HCT116 (cell line): ENCODE measurements at regions not wholly inside any gene's neighbourhood (a gene's known extent, or its start where the extent isn't known, plus 50 kb on each side); places are given as distances from the start of the nearest gene placed in this dataset.
A peak's percentile ranks its signal among the peaks of the same experiment; 100 is the strongest.

Experiments
- ATAC-seq: fragments of 200-7000 bp; cut with Tn5 transposase; 2 replicates; pipeline ENCODE4 v1.9.1; 2020; ENCODE audit warnings: mild to moderate bottlenecking, moderate library complexity
- BruUV-seq: library from RNA; stranded (reverse); fragments of 400-500 nt; replicated peaks from 2 replicates; lab custom pipeline; 2021; lab: Mats Ljungman, UMichigan
- CTCF ChIA-PET: fragments of 300-600 bp; sonication (Branson Sonifier 250); formaldehyde crosslinking; loops from one replicate; lab custom pipeline; 2021; ENCODE audit warnings: antibody characterized with exemption; lab: Charles Lee
- POLR2A ChIA-PET: fragments of 300-600, 350-600 bp; sonication (Branson Sonifier 250); formaldehyde crosslinking; loops from one replicate; lab custom pipeline; 2021; ENCODE audit warnings: antibody characterized with exemption; lab: Charles Lee
- RAD21 ChIA-PET, 2 experiments: fragments of 300-600 bp; sonication (Branson Sonifier 250); formaldehyde crosslinking; loops; one replicate each; lab custom pipeline; 2023; ENCODE audit warnings: low total read pairs in 2 of 2; ENCODE audit not compliant: uncharacterized antibody in 2 of 2, unreplicated experiment in 2 of 2, low non-redundant PET in 1 of 2; lab: Charles Lee
- DNase-seq: peaks from one replicate; pipeline ENCODE4 v3.0.0-alpha.2; 2010; ENCODE audit warnings: low read depth, low spot score
- H2AFZ ChIP-seq: fragments of 200-600 bp; shearing (Covaris generic), sonication (generic); 2 replicates; pipeline ENCODE4 v1.6.1; 2017; ENCODE audit warnings: low read depth, mixed run types, mixed read lengths, antibody characterized with exemption, low read length; ENCODE audit not compliant: poor library complexity, severe bottlenecking
- H3K27ac ChIP-seq: 2 replicates; pipeline ENCODE4 v1.5.1; 2012; ENCODE audit warnings: low read depth, low read length
- H3K27me3 ChIP-seq: fragments of 200-600 bp; sonication (generic); 2 replicates; pipeline ENCODE4 v1.6.1; 2016; ENCODE audit warnings: mixed run types, low read length, mixed read lengths; ENCODE audit not compliant: insufficient read depth
- H3K36me3 ChIP-seq, 2 experiments: fragments of 200-500 bp in 1 of 2; fragments of 200-600 bp in 1 of 2; sonication (Bioruptor generic) in 1 of 2; sonication (generic) in 1 of 2; 2 replicates each; pipeline versions ENCODE4 v1.5.1 to v1.6.1; 2014 to 2016; ENCODE audit warnings: low read length in 2 of 2, inconsistent platforms in 1 of 2, mixed read lengths in 1 of 2, mixed run types in 1 of 2; ENCODE audit not compliant: insufficient read depth in 2 of 2, control insufficient read depth in 1 of 2
- H3K4me1 ChIP-seq, 2 experiments: fragments of 200-600 bp in 1 of 2; sonication (generic) in 1 of 2; 2 replicates each; pipeline versions ENCODE4 v1.5.1 to v1.6.1; 2012 to 2017; ENCODE audit warnings: low read length in 2 of 2, inconsistent platforms in 1 of 2, mild to moderate bottlenecking in 1 of 2, mixed read lengths in 1 of 2, mixed run types in 1 of 2, moderate library complexity in 1 of 2; ENCODE audit not compliant: insufficient read depth in 2 of 2, control insufficient read depth in 1 of 2
- H3K4me2 ChIP-seq: fragments of 200-600 bp; sonication (generic); 2 replicates; pipeline ENCODE4 v1.6.1; 2017; ENCODE audit warnings: mixed run types, low read length, mixed read lengths
- H3K4me3 ChIP-seq, 2 experiments: fragments of 200-600 bp in 1 of 2; sonication (generic) in 1 of 2; replicated peaks in 1 of 2; 2 replicates each; pipeline ENCODE4 v1.5.1; 2011 to 2016; ENCODE audit warnings: low read length in 2 of 2, control low read depth in 1 of 2, low read depth in 1 of 2, mild to moderate bottlenecking in 1 of 2, mixed read lengths in 1 of 2, mixed run types in 1 of 2
- H3K79me2 ChIP-seq: fragments of 200-600 bp; sonication (generic); 2 replicates; pipeline ENCODE4 v1.6.1; 2017; ENCODE audit warnings: mild to moderate bottlenecking, mixed run types, low read length, moderate library complexity, mixed read lengths; ENCODE audit not compliant: insufficient read depth
- H3K9ac ChIP-seq: fragments of 200-600 bp; sonication (generic); 2 replicates; pipeline ENCODE4 v1.6.1; 2016; ENCODE audit warnings: low read length, mixed read lengths
- H3K9me2 ChIP-seq: fragments of 200-600 bp; sonication (generic), shearing (Covaris generic); 2 replicates; pipeline ENCODE4 v1.6.1; 2017; ENCODE audit warnings: mixed run types, mild to moderate bottlenecking, moderate library complexity; ENCODE audit not compliant: insufficient read depth
- H3K9me3 ChIP-seq, 2 experiments: fragments of 200-500 bp in 1 of 2; fragments of 200-600 bp in 1 of 2; sonication (Bioruptor generic) in 1 of 2; sonication (generic) in 1 of 2; 2 replicates each; pipeline ENCODE4 v1.6.1; 2014 to 2017; ENCODE audit warnings: low read length in 2 of 2, mixed read lengths in 2 of 2, inconsistent platforms in 1 of 2, low read depth in 1 of 2, mild to moderate bottlenecking in 1 of 2, mixed run types in 1 of 2, moderate library complexity in 1 of 2; ENCODE audit not compliant: control insufficient read depth in 1 of 2, insufficient read depth in 1 of 2
- H4K20me1 ChIP-seq: fragments of 200-600 bp; sonication (generic), shearing (Covaris generic); 2 replicates; pipeline ENCODE4 v1.6.1; 2017; ENCODE audit warnings: mixed run types, mild to moderate bottlenecking, moderate library complexity; ENCODE audit not compliant: insufficient read depth
- CBX3 ChIP-seq: IDR thresholded peaks from 2 replicates; pipeline ENCODE4 v1.6.1; 2012; ENCODE audit warnings: low read depth
- CEBPB ChIP-seq: IDR thresholded peaks from 2 replicates; pipeline ENCODE4 v1.6.1; 2012; ENCODE audit warnings: low read depth
- CTCF ChIP-seq, 3 experiments: fragments of 200-600 bp in 1 of 3; sonication (generic) in 1 of 3; IDR thresholded peaks in 2 of 3; conservative IDR thresholded peaks in 1 of 3; 2 replicates each; pipeline ENCODE4 v1.5.1; 2012 to 2017; ENCODE audit warnings: low read depth in 2 of 3, low read length in 2 of 3, antibody characterized with exemption in 1 of 3, borderline replicate concordance in 1 of 3, control low read depth in 1 of 3, mild to moderate bottlenecking in 1 of 3, mixed read lengths in 1 of 3, mixed run types in 1 of 3, moderate library complexity in 1 of 3; ENCODE audit not compliant: insufficient read depth in 1 of 3
- ELF1 ChIP-seq: IDR thresholded peaks from 2 replicates; pipeline ENCODE4 v1.6.1; 2012; ENCODE audit warnings: low read depth, borderline replicate concordance
- EZH2 ChIP-seq: fragments of 200-600 bp; sonication (generic); IDR thresholded peaks from 2 replicates; pipeline ENCODE4 v1.6.1; 2017; ENCODE audit warnings: antibody characterized with exemption, mixed run types
- FOSL1 ChIP-seq: IDR thresholded peaks from 2 replicates; pipeline ENCODE4 v1.6.1; 2012; ENCODE audit warnings: low read depth
- JUND ChIP-seq: IDR thresholded peaks from 2 replicates; pipeline ENCODE4 v1.6.1; 2012
- MAX ChIP-seq: IDR thresholded peaks from 2 replicates; pipeline ENCODE4 v1.6.1; 2012
- POLR2A ChIP-seq: IDR thresholded peaks from 2 replicates; pipeline ENCODE4 v1.7.0; 2011; ENCODE audit warnings: borderline replicate concordance; ENCODE audit not compliant: insufficient read depth, insufficient read length; ENCODE audit errors: extremely low read depth
- POLR2AphosphoS5 ChIP-seq: IDR thresholded peaks from 2 replicates; pipeline ENCODE4 v1.6.1; 2011; ENCODE audit warnings: mild to moderate bottlenecking, low read depth, low read length, moderate library complexity
- RAD21 ChIP-seq: IDR thresholded peaks from 2 replicates; pipeline ENCODE4 v1.6.1; 2012; ENCODE audit warnings: low read depth, mild to moderate bottlenecking
- REST ChIP-seq: IDR thresholded peaks from 2 replicates; pipeline ENCODE4 v1.6.1; 2012; ENCODE audit warnings: low read depth
- SIN3A ChIP-seq: IDR thresholded peaks from 2 replicates; pipeline ENCODE4 v1.6.1; 2012; ENCODE audit warnings: low read depth
- SP1 ChIP-seq: IDR thresholded peaks from 2 replicates; pipeline ENCODE4 v1.6.1; 2012; ENCODE audit warnings: low read depth
- SRF ChIP-seq: IDR thresholded peaks from 2 replicates; pipeline ENCODE4 v1.6.1; 2012; ENCODE audit warnings: low read depth
- TCF7L2 ChIP-seq: IDR thresholded peaks from 2 replicates; pipeline ENCODE4 v1.7.0; 2011; ENCODE audit warnings: borderline replicate concordance, inconsistent platforms; ENCODE audit not compliant: insufficient read depth, insufficient read length; ENCODE audit errors: extremely low read depth
- ZFX ChIP-seq: fragments of 450-650 bp; IDR thresholded peaks from 2 replicates; pipeline ENCODE4 v1.6.1; 2017
- intact Hi-C: fragments of 100-400 bp; cut with micrococcal nuclease; formaldehyde crosslinking; loops from 2 replicates; pipeline ENCODE4 v1.10.0; 2022

- peak; percentile 69 for ATAC-seq
- peaks cover 0 to 10% of the 10 kb centered on the region in 2 experiments; a peak in 2 of 4 replicates for H3K4me1 ChIP-seq
- intact Hi-C loops: no loop called here
- TF ChIP-seq SIN3A (0 out of 2 replicates have a peak, but pooled peaks have one; percentile 24), POLR2AphosphoS5 (no peak), CBX3 (peak; percentile 70), SRF (0 out of 2 replicates have a peak, but pooled peaks have one; percentile 22), SP1 (peak; percentile 47; the same call in 1 of the 2 replicates), CEBPB (no peak), POLR2A (no peak), EZH2 (no peak), FOSL1 (peak; percentile 64), RAD21 (0 out of 2 replicates have a peak, but pooled peaks have one; percentile 5), JUND (peak; percentile 61), MAX (no peak)
- no peak overlapping the region for H3K9ac ChIP-seq
- BruUV-seq: no TSS peak
- no peaks in the 10 kb centered on the region for H3K36me3 ChIP-seq
- no peaks in the 10 kb centered on the region for H3K27me3 ChIP-seq
- ChIA-PET POLR2A (no interaction called here), CTCF (no interaction called here), RAD21 (no interaction called here)
- H4K20me1 ChIP-seq: no peaks in the 10 kb centered on the region
- H3K4me2 ChIP-seq: peak overlapping the region; percentile 40; the same call in 1 of the 2 replicates
- no peaks in the 10 kb centered on the region for H3K9me2 ChIP-seq
- DNase-seq: peak; percentile 16
- H2AFZ ChIP-seq: no peak overlapping the region
- no peak overlapping the region for H3K4me3 ChIP-seq
- H3K79me2 ChIP-seq: no peaks in the 10 kb centered on the region
- no peaks in the 10 kb centered on the region for H3K9me3 ChIP-seq
- no peak overlapping the region for H3K27ac ChIP-seq
Measured at GRCh38 chr7:109751241-109751640, 1181.6 kb downstream of the DNAJB9 start.

GRCh38 chr7:109752068-109752467 is 1182.4 kb downstream of the DNAJB9 start:
- ATAC-seq (no peak), DNase-seq (no peak)
- Histone ChIP-seq H3K79me2 (no peaks in the 10 kb centered on the region), H3K9me2 (no peaks in the 10 kb centered on the region), H3K4me1 (peaks cover 0 to 10% of the 10 kb centered on the region in 2 experiments; a peak in 2 of 4 replicates), H2AFZ (no peak overlapping the region), H3K36me3 (no peaks in the 10 kb centered on the region), H3K9ac (no peak overlapping the region), H4K20me1 (no peaks in the 10 kb centered on the region), H3K27ac (no peak overlapping the region), H3K4me3 (no peak overlapping the region), H3K4me2 (no peak overlapping the region), H3K9me3 (no peaks in the 10 kb centered on the region), H3K27me3 (no peaks in the 10 kb centered on the region)
- no TSS peak for BruUV-seq
- ChIA-PET RAD21 (no interaction called here), CTCF (no interaction called here), POLR2A (no interaction called here)
- intact Hi-C loops: no loop called here
- TF ChIP-seq CTCF (IDR thresholded peaks at IDR 0.05 in 2 of 3, conservative IDR thresholded peaks at IDR 0.05 in 1 of 3; ENCODE audit: borderline replicate concordance in 1 of 3, insufficient read depth in 1 of 3, low read depth in 2 of 3, low read length in 2 of 3) (no peak), ZFX (no peak), REST (no peak), MAX (no peak), ELF1 (no peak), SP1 (no peak), JUND (no peak), TCF7L2 (no peak), RAD21 (no peak)
